Muscle of leg (tissue), 3 donors: ENCODE measurements at regions not wholly inside any gene's neighbourhood (a gene's known extent, or its start where the extent isn't known, plus 50 kb on each side); places are given as distances from the start of the nearest gene placed in this dataset.
A peak's percentile ranks its signal among the peaks of the same experiment; 100 is the strongest.

Source experiments
- DNase-seq: peaks from one replicate; pipeline ENCODE4 v3.0.0; 2013
- H3K27ac ChIP-seq: one replicate; pipeline ENCODE4 v1.5.1; 2013; ENCODE audit warnings: mild to moderate bottlenecking, low read length, control low read depth
- H3K27me3 ChIP-seq: one replicate; pipeline ENCODE4 v1.6.1; 2013; ENCODE audit warnings: low read length; ENCODE audit not compliant: control insufficient read depth, insufficient read depth
- H3K36me3 ChIP-seq: one replicate; pipeline ENCODE4 v1.6.1; 2013; ENCODE audit warnings: low read length; ENCODE audit not compliant: control insufficient read depth, insufficient read depth
- H3K4me1 ChIP-seq: one replicate; pipeline ENCODE4 v1.6.1; 2013; ENCODE audit warnings: low read length; ENCODE audit not compliant: control insufficient read depth, insufficient read depth
- H3K4me3 ChIP-seq: one replicate; pipeline ENCODE4 v1.5.1; 2013; ENCODE audit warnings: low read length, control low read depth
- H3K9me3 ChIP-seq: replicated peaks from 2 replicates; pipeline ENCODE4 v1.6.1; 2013; ENCODE audit warnings: low read depth, low read length; ENCODE audit not compliant: control insufficient read depth
- WGBS: methylation state at CpG from one replicate; pipeline ENCODE4 v1.1.5; 2013; ENCODE audit warnings: missing lambda C conversion rate; ENCODE audit not compliant: insufficient coverage; 5-methylcytosine and 5-hydroxymethylcytosine counted together

DNA sequence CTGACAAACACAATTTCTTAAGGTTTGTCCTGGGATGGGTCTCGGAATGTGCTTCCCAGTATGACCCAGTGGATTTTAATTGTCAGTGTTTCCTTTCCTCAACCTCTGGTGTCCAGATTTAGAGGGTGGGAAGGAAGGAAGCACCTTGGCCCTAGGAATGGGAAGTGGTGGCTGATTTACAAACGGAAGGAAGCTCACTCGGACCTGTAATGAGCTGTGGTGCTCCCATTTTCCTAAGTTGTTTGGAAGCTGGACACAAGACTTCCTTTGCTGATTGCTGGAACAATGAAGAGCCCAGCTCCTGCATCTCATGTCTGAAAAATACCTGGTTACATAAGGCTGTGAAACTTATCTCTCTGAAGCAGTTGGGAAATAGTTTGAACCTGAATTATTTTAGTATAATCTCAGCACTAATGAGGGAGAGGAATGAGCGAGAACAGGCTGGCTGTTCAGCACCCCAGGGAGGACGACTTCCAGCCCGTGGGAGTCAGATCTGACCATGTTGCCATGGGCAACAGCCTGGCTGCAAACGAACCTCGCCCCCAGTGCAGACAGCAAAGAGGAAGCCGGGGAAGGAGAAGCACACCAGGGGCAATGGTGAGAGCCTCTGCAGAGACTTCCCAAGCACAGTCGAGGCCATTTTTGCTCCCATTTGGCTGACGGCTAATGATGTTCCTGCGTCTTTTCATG, 74.4 kb upstream of the ASB18 start:
- peak; percentile 43 for DNase-seq
- WGBS: 27% methylated on average over 9 of the region's 12 CpGs
- H3K4me1 ChIP-seq: peaks cover 24% of the 10 kb centered on the region

DNA sequence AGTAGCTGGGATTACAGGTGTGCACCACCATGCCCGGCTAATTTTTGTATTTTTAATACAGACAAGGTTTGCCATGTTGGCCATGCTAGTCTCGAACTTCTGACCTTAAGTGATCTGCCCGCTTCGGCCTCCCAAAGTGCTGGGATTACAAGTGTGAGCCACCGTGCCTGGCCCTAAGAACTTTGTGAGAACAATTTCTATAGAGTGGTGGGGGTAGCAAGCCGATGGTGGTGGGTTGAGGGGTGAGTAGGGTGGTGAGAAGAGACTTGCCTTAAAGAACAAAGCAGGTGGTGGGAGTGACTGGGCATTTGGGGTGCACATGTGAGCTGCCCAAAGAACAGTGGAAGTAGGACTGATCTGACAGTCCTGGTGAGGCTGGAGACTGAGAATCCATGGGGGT, 76.0 kb upstream of the ASB18 start:
- H3K27ac ChIP-seq: no peak overlapping the region
- H3K4me1 ChIP-seq: peaks cover 15% of the 10 kb centered on the region
- H3K4me3 ChIP-seq: no peak overlapping the region
- no peaks in the 10 kb centered on the region for H3K36me3 ChIP-seq
- no peaks in the 10 kb centered on the region for H3K9me3 ChIP-seq
- no peak for DNase-seq
- 93% methylated on average over 6 of the region's 6 CpGs for WGBS
- H3K27me3 ChIP-seq: no peaks in the 10 kb centered on the region

More for the DNA sequence above, 74.4 kb upstream of the ASB18 start:
- Histone ChIP-seq H3K4me3 (no peak overlapping the region), H3K27ac (peak overlapping the region; percentile 31), H3K36me3 (no peaks in the 10 kb centered on the region), H3K9me3 (no peaks in the 10 kb centered on the region), H3K27me3 (no peaks in the 10 kb centered on the region)

DNA sequence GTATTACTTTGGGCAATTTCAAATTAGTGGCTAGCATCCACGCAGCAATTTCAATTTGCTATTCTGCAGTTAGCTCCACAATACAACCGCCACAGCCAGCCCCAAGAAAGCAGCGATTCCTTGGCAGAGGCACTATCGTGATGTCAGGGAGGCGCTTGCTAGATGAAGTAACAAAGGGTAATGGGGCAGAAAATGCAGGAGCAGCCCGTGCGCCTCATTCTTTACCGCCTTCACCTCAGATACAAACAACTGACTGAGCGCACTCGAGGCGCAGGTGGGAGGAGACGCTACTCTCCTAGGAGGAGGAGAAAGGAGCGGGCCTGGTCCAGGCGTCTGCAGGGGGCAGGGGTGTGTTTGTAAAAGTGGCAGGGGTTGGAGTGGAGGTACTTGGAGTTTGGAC, 76.9 kb upstream of the ASB18 start:
- DNase-seq: no peak
- no peak overlapping the region for H3K4me3 ChIP-seq
- H3K9me3 ChIP-seq: no peaks in the 10 kb centered on the region
- peak overlapping the region; percentile 4 for H3K27ac ChIP-seq
- H3K36me3 ChIP-seq: no peaks in the 10 kb centered on the region
- peaks cover 15% of the 10 kb centered on the region for H3K4me1 ChIP-seq
- no peaks in the 10 kb centered on the region for H3K27me3 ChIP-seq
- 96% methylated on average over 4 of the region's 14 CpGs for WGBS

DNA sequence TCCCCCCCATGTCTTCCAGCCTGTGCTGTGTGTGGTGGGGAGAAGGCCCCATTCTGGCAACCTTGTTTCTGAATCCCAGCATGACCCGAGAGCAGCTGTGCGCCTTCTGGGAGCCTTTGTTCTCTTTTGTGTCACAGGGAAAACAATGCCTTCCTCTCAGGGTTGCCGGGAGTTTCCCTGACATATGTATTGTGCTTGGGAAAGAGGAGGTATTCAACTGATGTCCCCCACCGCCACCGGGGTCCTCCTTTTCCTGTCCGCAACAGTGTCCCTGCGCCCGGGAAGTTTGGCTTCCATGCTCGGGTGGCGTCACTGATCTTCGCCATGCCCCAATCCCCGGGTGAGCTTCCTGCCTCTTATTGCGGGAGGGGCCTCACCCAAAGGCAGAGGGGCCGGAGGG, 77.5 kb upstream of the ASB18 start:
- peak overlapping the region; percentile 56 for H3K27ac ChIP-seq
- H3K9me3 ChIP-seq: no peaks in the 10 kb centered on the region
- 91% methylated on average over 13 of the region's 14 CpGs for WGBS
- DNase-seq: peak; percentile 23
- no peak overlapping the region for H3K4me3 ChIP-seq
- H3K36me3 ChIP-seq: no peaks in the 10 kb centered on the region
- peaks cover 15% of the 10 kb centered on the region for H3K4me1 ChIP-seq
- no peaks in the 10 kb centered on the region for H3K27me3 ChIP-seq

DNA sequence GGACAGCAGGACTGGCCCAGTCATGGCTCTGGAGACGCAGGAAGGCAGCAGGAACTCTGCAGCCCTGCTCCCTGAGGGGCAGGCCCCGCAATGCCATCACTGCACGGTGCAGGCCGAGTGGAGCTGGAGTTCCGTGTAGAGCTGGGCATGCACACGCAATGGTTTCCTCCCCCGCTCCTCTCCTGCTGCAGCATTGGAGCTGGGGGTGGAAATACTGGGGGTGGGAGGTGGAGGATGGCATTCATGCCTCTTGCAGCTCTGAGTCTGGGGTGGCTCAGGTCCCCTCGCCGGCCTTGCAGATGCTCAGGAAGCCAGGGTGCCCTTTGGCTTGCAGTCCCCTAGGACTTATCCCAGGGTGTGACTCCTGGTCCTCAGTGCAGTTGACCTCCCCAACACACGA, 78.3 kb upstream of the ASB18 start:
- WGBS: 91% methylated on average over 9 of the region's 10 CpGs
- no peak overlapping the region for H3K4me3 ChIP-seq
- no peaks in the 10 kb centered on the region for H3K27me3 ChIP-seq
- H3K36me3 ChIP-seq: no peaks in the 10 kb centered on the region
- H3K4me1 ChIP-seq: peaks cover 15% of the 10 kb centered on the region
- H3K9me3 ChIP-seq: no peaks in the 10 kb centered on the region
- no peak for DNase-seq
- H3K27ac ChIP-seq: peak overlapping the region; percentile 56

DNA sequence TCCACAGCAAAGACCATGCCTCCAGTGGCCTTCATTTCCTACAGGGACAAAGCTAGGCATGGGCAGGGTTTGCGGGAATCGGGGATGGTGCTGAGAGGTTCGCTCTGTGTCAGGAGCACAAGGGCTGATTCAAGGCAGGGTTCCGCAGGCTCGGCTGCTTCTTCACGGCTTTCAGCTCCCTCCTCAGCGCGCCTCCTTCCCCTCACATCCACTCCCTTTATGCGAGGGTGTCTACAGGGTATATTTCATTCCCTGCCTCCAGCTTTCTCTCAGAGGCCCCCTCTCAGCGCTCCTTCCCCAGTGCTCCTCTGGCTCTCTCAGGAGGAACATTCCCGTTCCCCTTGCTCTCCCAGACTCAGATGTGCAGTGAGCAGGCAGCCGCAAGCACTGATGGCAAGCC, 78.7 kb upstream of the ASB18 start:
- H3K27me3 ChIP-seq: no peaks in the 10 kb centered on the region
- no peaks in the 10 kb centered on the region for H3K36me3 ChIP-seq
- 93% methylated on average over 10 of the region's 12 CpGs for WGBS
- H3K9me3 ChIP-seq: no peaks in the 10 kb centered on the region
- peak overlapping the region; percentile 13 for H3K27ac ChIP-seq
- H3K4me1 ChIP-seq: peaks cover 15% of the 10 kb centered on the region
- no peak for DNase-seq
- no peak overlapping the region for H3K4me3 ChIP-seq

DNA sequence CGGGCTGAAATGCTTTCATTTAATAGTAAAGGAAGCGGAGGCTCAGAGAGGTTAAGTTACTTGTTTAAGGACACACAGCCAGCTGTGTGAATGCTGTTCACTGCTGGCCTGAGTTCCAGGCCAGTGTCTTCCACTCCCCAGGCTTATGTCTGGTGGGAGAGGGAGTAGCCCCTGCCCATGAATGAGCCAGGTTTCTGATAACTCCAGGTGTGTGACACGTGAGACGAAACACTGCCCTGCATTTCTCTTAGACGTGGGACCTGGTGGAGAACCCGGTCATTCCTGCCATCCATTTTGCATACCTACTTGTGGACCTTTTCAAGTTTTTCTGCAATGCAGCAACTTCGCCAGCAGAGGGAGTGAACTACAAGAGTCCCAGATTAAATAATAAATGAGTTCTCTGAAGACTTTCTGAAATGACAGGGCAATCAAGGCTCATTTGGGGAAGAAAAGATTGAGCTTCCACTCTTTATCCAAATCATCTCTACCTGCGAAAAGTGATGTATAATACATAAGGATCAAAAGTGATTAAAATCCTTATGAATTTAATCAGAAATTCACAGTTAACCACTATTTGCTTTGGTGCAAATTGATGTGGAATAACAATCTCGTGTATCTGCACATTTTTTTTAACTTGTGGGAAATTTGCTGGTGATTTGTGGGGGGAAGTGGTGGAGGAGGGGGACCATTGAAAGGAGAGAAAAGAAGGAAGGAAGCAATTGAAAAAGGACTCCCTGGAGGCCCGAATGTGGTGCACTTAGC, 79.4 kb upstream of the ASB18 start:
- Histone ChIP-seq H3K9me3 (no peaks in the 10 kb centered on the region), H3K36me3 (no peaks in the 10 kb centered on the region), H3K4me1 (peaks cover 15% of the 10 kb centered on the region), H3K27me3 (peaks cover 3% of the 10 kb centered on the region), H3K27ac (peak overlapping the region; percentile 13), H3K4me3 (no peak overlapping the region)
- 51% methylated on average over 6 of the region's 10 CpGs for WGBS
- peak; percentile 75 for DNase-seq

DNA sequence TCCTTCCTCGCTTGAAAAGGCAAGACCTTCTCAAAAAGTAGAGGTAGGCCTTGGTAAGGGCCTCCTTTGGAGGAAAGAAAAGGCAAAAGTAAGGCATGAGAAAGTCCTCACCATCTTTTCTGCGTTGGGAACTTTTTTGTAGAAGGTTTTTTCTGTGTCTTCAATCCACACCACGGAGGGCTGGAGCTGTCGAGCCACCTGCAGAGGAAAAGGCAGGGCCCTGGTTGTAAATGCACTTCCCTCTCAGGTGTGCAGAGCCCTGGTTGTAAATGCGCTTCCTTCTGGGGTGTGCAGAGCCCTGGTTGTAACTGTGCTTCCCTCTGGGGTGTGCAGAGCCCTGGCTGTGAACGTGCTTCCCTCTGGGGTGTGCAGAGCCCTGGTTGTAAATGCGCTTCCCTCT, 80.2 kb upstream of the ASB18 start:
- no peaks in the 10 kb centered on the region for H3K9me3 ChIP-seq
- H3K27me3 ChIP-seq: peaks cover 6% of the 10 kb centered on the region
- no peaks in the 10 kb centered on the region for H3K36me3 ChIP-seq
- no peak overlapping the region for H3K27ac ChIP-seq
- peaks cover 13% of the 10 kb centered on the region for H3K4me1 ChIP-seq
- H3K4me3 ChIP-seq: no peak overlapping the region
- WGBS: 61% methylated on average over 5 of the region's 7 CpGs
- DNase-seq: no peak

DNA sequence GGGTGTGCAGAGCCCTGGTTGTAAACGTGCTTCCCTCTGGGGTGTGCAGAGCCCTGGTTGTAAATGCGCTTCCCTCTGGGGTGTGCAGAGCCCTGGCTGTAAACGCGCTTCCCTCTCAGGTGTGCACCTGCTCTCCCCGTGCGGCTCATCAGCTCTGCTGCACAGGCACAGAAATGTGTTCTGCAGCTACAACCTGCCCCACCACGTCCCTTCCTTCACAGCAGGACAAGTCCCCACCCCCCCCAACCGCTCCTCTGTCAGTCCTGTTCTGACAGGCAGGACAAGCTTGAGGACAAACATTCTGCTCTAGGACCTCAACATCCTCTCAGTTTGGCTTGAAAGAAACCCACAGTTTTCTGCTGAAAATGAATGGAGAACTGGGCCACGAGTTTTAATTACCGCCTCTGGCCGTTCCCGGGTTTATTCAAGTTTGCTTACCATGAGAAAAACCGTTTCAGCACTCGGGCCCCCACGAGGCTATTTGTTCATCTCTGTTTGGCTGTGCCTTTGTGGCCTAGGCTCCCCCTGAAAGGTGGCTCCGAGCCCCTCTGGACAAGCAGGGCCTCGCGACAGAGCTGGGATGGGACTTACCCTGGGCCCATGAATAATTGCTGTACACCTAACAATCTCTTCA, 81.0 kb upstream of the ASB18 start:
- Histone ChIP-seq H3K27ac (no peak overlapping the region), H3K4me3 (no peak overlapping the region), H3K4me1 (peaks cover 13% of the 10 kb centered on the region), H3K27me3 (peaks cover 6% of the 10 kb centered on the region), H3K9me3 (no peaks in the 10 kb centered on the region), H3K36me3 (no peaks in the 10 kb centered on the region)
- no peak for DNase-seq
- 78% methylated on average over 15 of the region's 18 CpGs for WGBS

DNA sequence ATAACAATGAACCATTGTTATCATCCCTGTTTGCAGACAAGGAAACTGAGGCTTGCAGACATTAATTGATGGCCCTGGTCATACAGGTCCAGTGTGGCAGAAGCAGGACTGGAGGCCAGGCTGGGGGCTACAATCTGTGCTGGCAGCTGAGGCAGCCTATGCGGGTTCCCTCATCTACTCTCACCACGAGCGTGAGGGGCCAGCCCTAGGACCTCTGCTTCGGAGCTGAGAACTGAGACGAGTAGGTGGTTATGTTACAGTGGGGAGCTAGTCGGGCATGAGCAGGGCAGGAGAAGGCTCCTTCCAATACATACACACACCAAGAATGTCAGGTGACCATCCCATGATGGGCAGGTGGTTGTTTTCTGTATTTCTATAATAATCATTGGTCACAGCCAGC, 82.2 kb upstream of the ASB18 start:
- Histone ChIP-seq H3K4me3 (no peak overlapping the region), H3K27me3 (peaks cover 6% of the 10 kb centered on the region), H3K27ac (no peak overlapping the region), H3K4me1 (peaks cover 10% of the 10 kb centered on the region), H3K36me3 (no peaks in the 10 kb centered on the region), H3K9me3 (no peaks in the 10 kb centered on the region)
- WGBS: no CpG with 5 or more reads among the region's 6 CpGs
- DNase-seq: no peak
